ENCODE measurements at regions not wholly inside any gene's neighbourhood (a gene's known extent, or its start where the extent isn't known, plus 50 kb on each side); places are given as distances from the start of the nearest gene placed in this dataset.

GRCh38 chr2:136448986-136449780 lies 316.2 kb upstream of the THSD7B start:
- no peak for DNase-seq

GRCh38 chr2:136448432-136448831 lies 316.9 kb upstream of the THSD7B start:
- no peak for DNase-seq

- no peak for DNase-seq
Observed at GRCh38 chr2:136444323-136444722, 321.0 kb upstream of the THSD7B start.

- no peak for DNase-seq
Observed at GRCh38 chr2:136443661-136444060, 321.7 kb upstream of the THSD7B start.

GRCh38 chr2:136441979-136442714 lies 323.2 kb upstream of the THSD7B start:
- DNase-seq, result no peak

GRCh38 chr2:136439064-136439676 lies 321.2 kb upstream of the CXCR4 start:
- DNase-seq, result peak in 1 of 2 experiments; percentile 17

GRCh38 chr2:136437461-136437860 lies 319.5 kb upstream of the CXCR4 start:
- no peak for DNase-seq

GRCh38 chr2:136436936-136437335 lies 319.0 kb upstream of the CXCR4 start:
- no peak for DNase-seq

- DNase-seq, result no peak
Observed at GRCh38 chr2:136434251-136434715, 316.3 kb upstream of the CXCR4 start.

GRCh38 chr2:136433261-136433660 lies 315.3 kb upstream of the CXCR4 start:
- DNase-seq, result no peak

GRCh38 chr2:136424112-136424511 lies 306.2 kb upstream of the CXCR4 start:
- DNase-seq, result no peak

- DNase-seq, result peak; percentile 85 to 86
Observed at GRCh38 chr2:136423516-136423996, 305.6 kb upstream of the CXCR4 start.

GRCh38 chr2:136422512-136422911 lies 304.6 kb upstream of the CXCR4 start:
- DNase-seq, result no peak

GRCh38 chr2:136420346-136420745 lies 302.4 kb upstream of the CXCR4 start:
- no peak for DNase-seq

GRCh38 chr2:136411946-136412345 lies 294.0 kb upstream of the CXCR4 start:
- DNase-seq, result no peak

- no peak for DNase-seq
Observed at GRCh38 chr2:136410673-136411072, 292.7 kb upstream of the CXCR4 start.

- no peak for DNase-seq
Observed at GRCh38 chr2:136408795-136409194, 290.8 kb upstream of the CXCR4 start.

GRCh38 chr2:136407952-136408318 lies 290.0 kb upstream of the CXCR4 start:
- DNase-seq, result no peak

- DNase-seq, result no peak
Observed at GRCh38 chr2:136407117-136407951, 289.4 kb upstream of the CXCR4 start.

- no peak for DNase-seq
Observed at GRCh38 chr2:136404925-136405324, 287.0 kb upstream of the CXCR4 start.

GRCh38 chr2:136404176-136404575 lies 286.2 kb upstream of the CXCR4 start:
- no peak for DNase-seq

- no peak for DNase-seq
Observed at GRCh38 chr2:136402281-136402680, 284.3 kb upstream of the CXCR4 start.
